NOMO-1 treated with dmso at 0.1 percent for 144 hours (cell line): ENCODE measurements at regions not wholly inside any gene's neighbourhood (a gene's known extent, or its start where the extent isn't known, plus 50 kb on each side); places are given as distances from the start of the nearest gene placed in this dataset.

Experiments
- DNase-seq: peaks from one replicate; lab custom pipeline; 2025; ENCODE audit not compliant: unreplicated experiment; lab: John Stamatoyannopoulos, UW

GRCh38 chr2:200725596-200725995 lies 86.1 kb upstream of the BZW1 start:
- DNase-seq = no peak

GRCh38 chr2:200728630-200729029 lies 83.1 kb upstream of the BZW1 start:
- no peak for DNase-seq

- no peak for DNase-seq
These were observed 81.4 kb upstream of the BZW1 start for GRCh38 chr2:200730302-200730701.

- DNase-seq = no peak
These were observed 80.8 kb upstream of the BZW1 start for GRCh38 chr2:200730960-200731359.

DNA sequence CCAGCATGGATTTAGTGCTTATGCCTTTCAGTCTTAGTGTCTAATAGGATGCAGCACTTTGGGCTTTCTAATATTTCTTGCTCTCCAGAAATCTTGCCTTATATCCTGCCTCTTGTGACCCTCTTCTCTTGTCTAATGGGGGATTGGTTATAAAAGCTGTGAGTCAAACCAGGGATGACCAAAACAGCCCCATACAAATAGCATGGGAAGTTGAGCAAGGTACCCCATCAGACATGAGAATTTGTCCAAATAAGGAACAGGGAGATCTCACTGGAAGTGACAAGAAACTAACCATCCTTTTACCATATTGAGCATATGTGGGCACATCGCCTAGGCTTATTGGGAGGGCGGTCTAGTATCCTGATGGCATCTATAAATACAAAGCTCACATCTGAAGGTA lies 78.8 kb upstream of the BZW1 start:
- DNase-seq = no peak

- DNase-seq = no peak
These were observed 78.0 kb upstream of the BZW1 start for GRCh38 chr2:200733713-200734198.

GRCh38 chr2:200735061-200735460 lies 76.6 kb upstream of the BZW1 start:
- DNase-seq = no peak

GRCh38 chr2:200736646-200737274 lies 75.0 kb upstream of the BZW1 start:
- no peak for DNase-seq

- DNase-seq = no peak
These were observed 74.1 kb upstream of the BZW1 start for GRCh38 chr2:200737585-200737984.

DNA sequence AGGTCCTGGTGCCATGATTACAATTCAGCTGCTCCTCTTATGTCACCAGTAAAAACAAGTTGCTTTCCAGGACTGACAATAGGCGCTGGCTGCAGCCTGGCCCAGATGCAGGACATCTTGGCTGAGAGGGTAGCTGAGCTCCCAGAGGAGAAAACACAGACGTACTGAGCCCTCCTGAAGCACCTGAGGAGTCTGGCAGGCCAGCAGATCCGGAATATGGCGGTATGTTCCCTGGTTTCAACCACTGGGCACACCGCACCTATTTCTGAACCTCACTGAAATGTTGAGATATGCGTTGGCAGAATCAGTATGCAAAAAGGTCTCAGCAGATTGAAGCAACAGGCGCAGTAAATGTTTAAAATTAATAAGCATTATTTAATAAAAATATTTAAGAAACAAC lies 73.1 kb upstream of the BZW1 start:
- DNase-seq = no peak

DNA sequence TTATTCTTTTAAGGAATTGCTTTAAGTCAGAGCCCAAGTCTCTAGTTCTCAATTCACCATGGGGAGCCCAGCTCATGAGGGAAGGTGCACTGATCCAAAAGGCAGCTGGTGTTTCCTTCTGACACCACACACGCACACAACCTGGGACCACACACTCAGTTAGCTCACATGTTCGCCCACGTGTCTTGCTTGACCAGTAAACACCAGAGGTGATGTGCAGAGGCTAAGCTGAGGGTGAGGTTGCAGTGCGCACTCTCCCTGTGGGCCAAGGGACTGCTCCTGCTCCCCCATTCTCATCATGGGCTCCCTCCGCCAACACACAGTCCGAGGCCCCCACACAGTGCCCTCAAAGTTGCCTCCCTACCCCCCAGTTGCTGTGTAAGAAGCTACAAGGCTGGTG lies 70.8 kb upstream of the BZW1 start:
- DNase-seq = no peak

GRCh38 chr2:200741468-200742202 lies 70.1 kb upstream of the BZW1 start:
- no peak for DNase-seq

DNA sequence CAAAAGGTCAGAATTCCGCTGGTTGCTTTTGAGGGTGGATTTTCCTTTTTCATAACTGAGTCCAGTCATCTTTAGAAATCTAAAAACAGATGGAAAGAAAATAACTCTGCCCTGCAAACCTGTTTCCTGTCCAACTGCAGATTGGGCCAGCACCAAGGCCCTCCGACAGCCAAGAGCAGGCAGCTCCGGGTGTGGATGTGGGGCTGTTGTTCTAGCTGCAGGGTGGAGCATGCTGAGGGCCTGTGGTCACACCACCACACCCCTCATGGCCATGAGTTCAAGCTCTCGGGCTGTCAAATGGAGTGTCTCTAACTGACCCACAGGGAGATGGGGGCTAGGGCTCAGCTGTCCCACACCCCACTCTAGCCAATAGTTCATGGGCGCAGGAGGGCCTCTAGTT lies 69.3 kb upstream of the BZW1 start:
- no peak for DNase-seq

DNA sequence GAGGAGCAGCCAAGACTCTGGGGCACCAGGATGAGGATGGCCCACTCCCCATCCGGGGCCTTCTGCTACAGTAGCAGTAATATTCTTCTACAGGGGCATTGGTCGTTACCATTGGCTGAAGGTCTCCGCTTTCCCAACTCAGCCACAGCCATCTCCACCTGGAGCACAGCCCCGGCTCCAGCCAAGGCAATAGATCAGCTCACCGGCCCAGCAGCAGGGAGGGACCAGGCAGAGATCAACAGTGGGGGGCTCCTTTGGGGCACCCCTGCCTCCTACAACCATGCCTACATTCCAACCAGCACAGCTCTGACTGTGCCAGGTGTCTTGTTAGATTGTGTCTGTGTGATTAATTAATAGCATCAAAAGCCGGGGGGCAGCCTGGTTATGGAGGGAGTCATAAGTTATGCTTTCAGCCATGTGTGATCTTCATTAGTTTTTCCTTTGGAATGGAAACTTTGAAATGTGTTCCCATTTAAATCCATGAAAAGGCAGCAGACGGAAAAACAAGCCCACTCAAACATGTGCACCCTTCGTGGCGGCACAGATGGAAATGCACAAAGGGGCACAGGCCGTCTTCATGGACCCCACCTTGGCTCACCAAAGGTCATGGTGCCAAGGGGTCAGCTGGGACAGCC lies 68.6 kb upstream of the BZW1 start:
- DNase-seq = no peak

- no peak for DNase-seq
These were observed 67.5 kb upstream of the BZW1 start for GRCh38 chr2:200744201-200744602.

DNA sequence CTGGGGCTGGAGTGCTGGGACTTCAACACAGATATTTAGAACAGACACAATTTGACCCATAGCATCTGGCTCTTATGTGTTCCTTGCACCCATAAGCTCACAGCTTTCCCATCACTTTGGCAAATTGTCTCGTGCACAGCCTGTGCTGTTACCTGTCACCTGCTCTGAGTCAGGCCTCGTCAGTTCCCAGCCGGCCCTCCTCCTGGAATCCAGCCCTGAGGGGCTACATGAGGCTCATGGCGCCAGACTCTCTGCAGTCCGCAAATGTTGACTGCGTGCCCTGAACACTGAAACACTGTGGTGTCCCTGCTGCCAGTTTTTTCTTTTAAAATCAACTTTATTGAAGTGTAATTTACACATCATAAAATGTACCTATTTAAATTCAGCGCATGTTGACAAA lies 65.4 kb upstream of the BZW1 start:
- no peak for DNase-seq

DNA sequence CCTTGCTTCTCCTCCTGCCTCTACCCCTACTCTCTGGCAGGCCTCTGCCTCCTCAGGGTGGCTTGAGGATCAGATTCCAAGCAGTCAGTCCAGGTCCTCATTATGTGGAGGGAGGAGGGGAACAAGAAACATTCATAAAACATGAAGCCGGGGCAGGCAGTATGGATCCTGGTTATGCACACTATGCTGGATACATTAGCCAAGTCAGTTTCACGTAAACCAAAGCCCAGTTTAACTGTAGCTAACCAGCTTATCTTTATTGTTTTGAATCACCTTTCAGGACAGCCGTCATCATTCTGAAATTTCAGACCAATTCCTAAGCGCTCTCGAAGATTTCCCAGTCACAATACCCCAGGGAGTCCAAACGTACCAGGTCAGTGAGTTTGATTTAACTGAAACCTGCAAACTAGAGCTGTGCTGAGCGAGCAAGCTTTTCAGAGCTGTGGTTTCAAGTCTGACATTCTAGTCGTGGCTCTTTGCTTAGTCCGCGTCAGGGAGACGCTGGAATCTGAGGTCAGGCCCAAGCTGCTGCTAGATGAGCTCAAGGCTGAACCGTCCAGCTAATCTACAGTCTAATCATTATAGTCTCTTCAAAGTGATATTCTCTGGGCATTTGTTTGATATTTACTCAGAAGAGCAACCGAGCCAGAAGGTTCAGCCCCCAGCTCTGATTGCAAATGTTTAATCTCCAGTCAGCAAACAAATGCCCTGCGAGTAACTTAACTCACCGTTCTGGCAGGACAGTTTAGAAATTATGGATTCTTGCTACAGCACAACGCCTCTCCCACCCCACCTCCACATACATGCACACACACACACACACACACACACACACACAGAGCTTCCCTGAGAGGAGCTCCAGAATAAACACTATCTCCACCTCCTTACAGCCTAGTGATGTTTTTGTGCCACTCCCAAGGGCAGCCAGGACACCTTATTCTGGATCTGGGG lies 63.8 kb upstream of the BZW1 start:
- DNase-seq = no peak

DNA sequence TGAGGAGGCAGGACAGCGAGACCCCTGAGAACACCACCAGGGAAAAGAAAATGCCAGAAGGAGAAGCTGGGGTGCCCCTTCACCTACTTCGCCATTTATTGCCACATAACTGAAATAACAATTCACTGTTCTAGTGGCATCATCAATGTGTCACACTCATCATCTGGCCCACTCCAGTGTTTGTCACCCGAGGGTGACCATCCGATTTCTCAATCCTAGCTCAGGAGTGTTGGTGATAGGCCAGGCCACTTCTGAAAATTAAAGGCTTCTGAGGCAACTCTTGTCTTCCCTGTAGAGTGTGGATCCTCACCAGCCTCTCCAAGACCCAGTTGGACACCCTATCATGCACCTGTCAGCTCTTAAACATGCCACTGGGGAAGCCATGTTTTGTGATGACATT lies 62.9 kb upstream of the BZW1 start:
- DNase-seq = peak; percentile 29

- peak; percentile 14 for DNase-seq
These were observed 61.9 kb upstream of the BZW1 start for GRCh38 chr2:200749631-200750322.

DNA sequence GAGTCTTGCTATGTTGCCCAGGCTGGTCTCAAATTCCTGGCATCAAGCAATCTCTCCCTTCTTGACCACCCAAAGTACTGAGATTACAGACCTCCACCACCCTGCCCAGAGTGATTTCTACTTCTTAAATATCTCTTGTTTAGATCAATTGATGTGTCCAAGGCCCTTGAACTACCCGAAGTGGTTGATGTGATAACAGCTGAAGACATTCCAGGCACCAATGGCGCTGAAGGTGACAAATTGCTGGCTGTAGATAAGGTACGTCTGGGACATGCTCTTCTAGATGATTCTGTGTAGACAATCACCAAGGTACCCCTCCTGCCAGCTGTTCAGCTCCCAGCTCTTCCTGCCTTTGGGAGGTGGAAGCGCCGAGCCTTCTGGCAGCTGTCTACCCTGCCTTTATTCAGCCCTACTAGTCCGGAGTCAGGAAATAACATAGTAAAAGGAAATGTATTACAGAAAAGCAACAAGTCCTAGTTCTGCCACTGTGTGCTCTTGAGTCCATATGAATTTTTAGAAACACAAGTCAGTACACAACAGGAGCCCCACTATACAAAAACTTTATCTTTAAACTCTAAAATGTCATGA lies 61.3 kb upstream of the BZW1 start:
- DNase-seq = no peak
